ENCODE measurements at regions not wholly inside any gene's neighbourhood (a gene's known extent, or its start where the extent isn't known, plus 50 kb on each side); places are given as distances from the start of the nearest gene placed in this dataset.

GRCh38 chr2:164138750-164139149 lies 402.9 kb upstream of the FIGN start:
- H3K4me1 Mint-ChIP-seq = no peaks in the 10 kb centered on the region
- DNase-seq (no peak), ATAC-seq (no peak)
- no peaks in the 10 kb centered on the region for H3K27me3 Mint-ChIP-seq
- H3K36me3 Mint-ChIP-seq = no peaks in the 10 kb centered on the region
- H3K27ac Mint-ChIP-seq = no peak overlapping the region
- H3K4me3 Mint-ChIP-seq = no peak overlapping the region
- CTCF ChIA-PET = no interaction called here
- no peaks in the 10 kb centered on the region for H3K9me3 Mint-ChIP-seq (ENCODE audit: low read depth)

- Mint-ChIP-seq H3K36me3 (no peaks in the 10 kb centered on the region), H3K4me1 (no peaks in the 10 kb centered on the region), H3K27ac (no peak overlapping the region), H3K9me3 (ENCODE audit: low read depth) (no peaks in the 10 kb centered on the region), H3K4me3 (no peak overlapping the region), H3K27me3 (no peaks in the 10 kb centered on the region)
- DNase-seq = no peak
- ATAC-seq = no peak
- CTCF ChIA-PET = no interaction called here
These were observed 398.5 kb upstream of the FIGN start for GRCh38 chr2:164134336-164134735.

GRCh38 chr2:164127971-164128527 lies 392.2 kb upstream of the FIGN start:
- H3K27ac Mint-ChIP-seq = no peak overlapping the region
- no peaks in the 10 kb centered on the region for H3K36me3 Mint-ChIP-seq
- no peak for ATAC-seq
- H3K27me3 Mint-ChIP-seq = no peaks in the 10 kb centered on the region
- DNase-seq = no peak
- H3K4me3 Mint-ChIP-seq = no peak overlapping the region
- no peaks in the 10 kb centered on the region for H3K4me1 Mint-ChIP-seq
- no peaks in the 10 kb centered on the region for H3K9me3 Mint-ChIP-seq (ENCODE audit: low read depth)
- CTCF ChIA-PET = no interaction called here

- Mint-ChIP-seq H3K9me3 (ENCODE audit: low read depth) (no peaks in the 10 kb centered on the region), H3K27me3 (no peaks in the 10 kb centered on the region), H3K4me1 (no peaks in the 10 kb centered on the region), H3K36me3 (no peaks in the 10 kb centered on the region), H3K27ac (no peak overlapping the region), H3K4me3 (no peak overlapping the region)
- ATAC-seq = no peak
- CTCF ChIA-PET = interaction anchor here (0.5 kb wide), 1 partner anchor 918 kb away, joined by 3 read pairs; no protein-coding TSS in a partner anchor
- no peak for DNase-seq
These were observed 391.3 kb upstream of the FIGN start for GRCh38 chr2:164126960-164127660.

- DNase-seq = no peak
- no peak overlapping the region for H3K27ac Mint-ChIP-seq
- H3K9me3 Mint-ChIP-seq (ENCODE audit: low read depth) = no peaks in the 10 kb centered on the region
- no peak for ATAC-seq
- CTCF ChIA-PET = no interaction called here
- H3K4me3 Mint-ChIP-seq = no peak overlapping the region
- H3K27me3 Mint-ChIP-seq = no peaks in the 10 kb centered on the region
- no peaks in the 10 kb centered on the region for H3K4me1 Mint-ChIP-seq
- no peaks in the 10 kb centered on the region for H3K36me3 Mint-ChIP-seq
These were observed 380.0 kb upstream of the FIGN start for GRCh38 chr2:164115806-164116205.

GRCh38 chr2:164114937-164115336 lies 379.1 kb upstream of the FIGN start:
- H3K27me3 Mint-ChIP-seq = no peaks in the 10 kb centered on the region
- H3K9me3 Mint-ChIP-seq (ENCODE audit: low read depth) = no peaks in the 10 kb centered on the region
- no peaks in the 10 kb centered on the region for H3K4me1 Mint-ChIP-seq
- H3K4me3 Mint-ChIP-seq = no peak overlapping the region
- CTCF ChIA-PET = no interaction called here
- no peaks in the 10 kb centered on the region for H3K36me3 Mint-ChIP-seq
- DNase-seq (no peak), ATAC-seq (no peak)
- H3K27ac Mint-ChIP-seq = no peak overlapping the region

GRCh38 chr2:164112105-164112504 lies 376.3 kb upstream of the FIGN start:
- no peak for ATAC-seq

GRCh38 chr2:164110515-164110914 lies 374.7 kb upstream of the FIGN start:
- CTCF ChIA-PET = no interaction called here
- DNase-seq (no peak), ATAC-seq (no peak)
- H3K36me3 Mint-ChIP-seq = no peaks in the 10 kb centered on the region
- H3K4me3 Mint-ChIP-seq = no peak overlapping the region
- no peaks in the 10 kb centered on the region for H3K27me3 Mint-ChIP-seq
- no peak overlapping the region for H3K27ac Mint-ChIP-seq
- no peaks in the 10 kb centered on the region for H3K4me1 Mint-ChIP-seq
- peaks cover 3% of the 10 kb centered on the region for H3K9me3 Mint-ChIP-seq (ENCODE audit: low read depth)

More at GRCh38 chr2:164112105-164112504, 376.3 kb upstream of the FIGN start:
- H3K9me3 Mint-ChIP-seq (ENCODE audit: low read depth) = no peaks in the 10 kb centered on the region
- DNase-seq = no peak
- CTCF ChIA-PET = no interaction called here
- H3K27me3 Mint-ChIP-seq = no peaks in the 10 kb centered on the region
- no peak overlapping the region for H3K4me3 Mint-ChIP-seq
- H3K27ac Mint-ChIP-seq = no peak overlapping the region
- no peaks in the 10 kb centered on the region for H3K4me1 Mint-ChIP-seq
- H3K36me3 Mint-ChIP-seq = no peaks in the 10 kb centered on the region

GRCh38 chr2:164109006-164109405 lies 373.2 kb upstream of the FIGN start:
- Mint-ChIP-seq H3K4me1 (no peaks in the 10 kb centered on the region), H3K4me3 (no peak overlapping the region), H3K9me3 (ENCODE audit: low read depth) (peaks cover 3% of the 10 kb centered on the region), H3K36me3 (no peaks in the 10 kb centered on the region), H3K27me3 (no peaks in the 10 kb centered on the region), H3K27ac (no peak overlapping the region)
- DNase-seq (no peak), ATAC-seq (no peak)
- CTCF ChIA-PET = no interaction called here

- H3K27me3 Mint-ChIP-seq = no peaks in the 10 kb centered on the region
- no peak overlapping the region for H3K27ac Mint-ChIP-seq
- H3K4me3 Mint-ChIP-seq = no peak overlapping the region
- no peaks in the 10 kb centered on the region for H3K4me1 Mint-ChIP-seq
- CTCF ChIA-PET = no interaction called here
- no peaks in the 10 kb centered on the region for H3K36me3 Mint-ChIP-seq
- DNase-seq (no peak), ATAC-seq (no peak)
- H3K9me3 Mint-ChIP-seq (ENCODE audit: low read depth) = peaks cover 3% of the 10 kb centered on the region
These were observed 367.5 kb upstream of the FIGN start for GRCh38 chr2:164103271-164103670.

GRCh38 chr2:164102366-164102765 lies 366.6 kb upstream of the FIGN start:
- Mint-ChIP-seq H3K27ac (no peak overlapping the region), H3K4me3 (no peak overlapping the region), H3K4me1 (no peaks in the 10 kb centered on the region), H3K36me3 (no peaks in the 10 kb centered on the region), H3K9me3 (ENCODE audit: low read depth) (peaks cover 3% of the 10 kb centered on the region), H3K27me3 (no peaks in the 10 kb centered on the region)
- CTCF ChIA-PET = no interaction called here
- DNase-seq (no peak), ATAC-seq (no peak)

- DNase-seq (no peak), ATAC-seq (no peak)
- no peaks in the 10 kb centered on the region for H3K27me3 Mint-ChIP-seq
- no peaks in the 10 kb centered on the region for H3K4me1 Mint-ChIP-seq
- H3K4me3 Mint-ChIP-seq = no peak overlapping the region
- no peak overlapping the region for H3K27ac Mint-ChIP-seq
- no peaks in the 10 kb centered on the region for H3K36me3 Mint-ChIP-seq
- CTCF ChIA-PET = no interaction called here
- H3K9me3 Mint-ChIP-seq (ENCODE audit: low read depth) = peaks cover 8% of the 10 kb centered on the region
These were observed 355.9 kb upstream of the FIGN start for GRCh38 chr2:164091673-164092072.

- Mint-ChIP-seq H3K27me3 (no peaks in the 10 kb centered on the region), H3K27ac (no peak overlapping the region), H3K9me3 (ENCODE audit: low read depth) (peaks cover 8% of the 10 kb centered on the region), H3K4me1 (no peaks in the 10 kb centered on the region), H3K4me3 (no peak overlapping the region), H3K36me3 (no peaks in the 10 kb centered on the region)
- ATAC-seq (no peak), DNase-seq (no peak)
- CTCF ChIA-PET = no interaction called here
These were observed 354.7 kb upstream of the FIGN start for GRCh38 chr2:164090533-164090932.

GRCh38 chr2:164084066-164084465 lies 348.3 kb upstream of the FIGN start:
- CTCF ChIA-PET = no interaction called here
- ATAC-seq = no peak
- Mint-ChIP-seq H3K9me3 (ENCODE audit: low read depth) (no peaks in the 10 kb centered on the region), H3K4me1 (no peaks in the 10 kb centered on the region), H3K27ac (no peak overlapping the region), H3K27me3 (no peaks in the 10 kb centered on the region), H3K4me3 (no peak overlapping the region), H3K36me3 (no peaks in the 10 kb centered on the region)
- no peak for DNase-seq

GRCh38 chr2:164080486-164080885 lies 344.7 kb upstream of the FIGN start:
- no peak overlapping the region for H3K27ac Mint-ChIP-seq

More at GRCh38 chr2:164080486-164080885, 344.7 kb upstream of the FIGN start:
- CTCF ChIA-PET = no interaction called here
- ATAC-seq (no peak), DNase-seq (no peak)
- Mint-ChIP-seq H3K36me3 (no peaks in the 10 kb centered on the region), H3K4me3 (no peak overlapping the region), H3K9me3 (ENCODE audit: low read depth) (no peaks in the 10 kb centered on the region), H3K4me1 (no peaks in the 10 kb centered on the region), H3K27me3 (no peaks in the 10 kb centered on the region)

Data from activated CD8-positive, alpha-beta memory T cell treated with anti-CD3 and anti-CD28 coated beads, Interleukin-2, amount 10 ng/mL, durations not matched to agents 7 days and 5 days (primary cell).